ENCODE measurements at regions not wholly inside any gene's neighbourhood (a gene's known extent, or its start where the extent isn't known, plus 50 kb on each side); places are given as distances from the start of the nearest gene placed in this dataset.

DNA sequence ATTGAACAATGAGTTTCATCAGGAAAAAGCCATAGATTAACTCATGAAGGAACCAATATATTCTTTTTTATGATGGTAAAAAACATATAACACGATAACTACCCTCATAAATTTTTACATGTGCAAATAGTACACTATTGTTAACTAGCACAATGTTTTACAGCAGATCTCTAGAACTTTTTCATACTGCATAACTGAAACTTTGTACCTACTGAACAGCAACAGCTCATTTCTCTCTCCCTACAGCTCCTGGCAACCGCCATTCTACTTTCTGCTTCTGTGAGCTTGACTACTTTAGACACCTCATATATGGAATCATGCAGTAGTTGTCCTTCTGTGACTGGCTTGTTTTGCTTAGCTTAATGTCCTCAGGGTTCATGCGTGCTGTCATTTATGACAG is 235.4 kb downstream of the NFKBIZ start:
- TF ChIP-seq OSR1 (CRISPR knock-in tag; IDR thresholded peaks at IDR 0.05) = no peak
- TF ChIP-seq ESRRG (CRISPR knock-in tag; IDR thresholded peaks at IDR 0.05) = no peak
- TF ChIP-seq, protein P1, sequence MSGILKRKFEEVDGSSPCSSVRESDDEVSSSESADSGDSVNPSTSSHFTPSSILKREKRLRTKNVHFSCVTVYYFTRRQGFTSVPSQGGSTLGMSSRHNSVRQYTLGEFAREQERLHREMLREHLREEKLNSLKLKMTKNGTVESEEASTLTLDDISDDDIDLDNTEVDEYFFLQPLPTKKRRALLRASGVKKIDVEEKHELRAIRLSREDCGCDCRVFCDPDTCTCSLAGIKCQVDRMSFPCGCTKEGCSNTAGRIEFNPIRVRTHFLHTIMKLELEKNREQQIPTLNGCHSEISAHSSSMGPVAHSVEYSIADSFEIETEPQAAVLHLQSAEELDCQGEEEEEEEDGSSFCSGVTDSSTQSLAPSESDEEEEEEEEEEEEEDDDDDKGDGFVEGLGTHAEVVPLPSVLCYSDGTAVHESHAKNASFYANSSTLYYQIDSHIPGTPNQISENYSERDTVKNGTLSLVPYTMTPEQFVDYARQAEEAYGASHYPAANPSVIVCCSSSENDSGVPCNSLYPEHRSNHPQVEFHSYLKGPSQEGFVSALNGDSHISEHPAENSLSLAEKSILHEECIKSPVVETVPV (CRISPR knock-in tag; IDR thresholded peaks at IDR 0.05) = no peak
- TF ChIP-seq, protein P2, sequence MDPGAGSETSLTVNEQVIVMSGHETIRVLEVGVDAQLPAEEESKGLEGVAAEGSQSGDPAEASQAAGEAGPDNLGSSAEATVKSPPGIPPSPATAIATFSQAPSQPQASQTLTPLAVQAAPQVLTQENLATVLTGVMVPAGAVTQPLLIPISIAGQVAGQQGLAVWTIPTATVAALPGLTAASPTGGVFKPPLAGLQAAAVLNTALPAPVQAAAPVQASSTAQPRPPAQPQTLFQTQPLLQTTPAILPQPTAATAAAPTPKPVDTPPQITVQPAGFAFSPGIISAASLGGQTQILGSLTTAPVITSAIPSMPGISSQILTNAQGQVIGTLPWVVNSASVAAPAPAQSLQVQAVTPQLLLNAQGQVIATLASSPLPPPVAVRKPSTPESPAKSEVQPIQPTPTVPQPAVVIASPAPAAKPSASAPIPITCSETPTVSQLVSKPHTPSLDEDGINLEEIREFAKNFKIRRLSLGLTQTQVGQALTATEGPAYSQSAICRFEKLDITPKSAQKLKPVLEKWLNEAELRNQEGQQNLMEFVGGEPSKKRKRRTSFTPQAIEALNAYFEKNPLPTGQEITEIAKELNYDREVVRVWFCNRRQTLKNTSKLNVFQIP (CRISPR knock-in tag; IDR thresholded peaks at IDR 0.05; ENCODE audit: borderline replicate concordance, low read depth) = no peak
- TF ChIP-seq ARNTL (CRISPR knock-in tag; IDR thresholded peaks at IDR 0.05; ENCODE audit: borderline replicate concordance, low read depth) = no peak
- ATAC-seq = no peak

DNA sequence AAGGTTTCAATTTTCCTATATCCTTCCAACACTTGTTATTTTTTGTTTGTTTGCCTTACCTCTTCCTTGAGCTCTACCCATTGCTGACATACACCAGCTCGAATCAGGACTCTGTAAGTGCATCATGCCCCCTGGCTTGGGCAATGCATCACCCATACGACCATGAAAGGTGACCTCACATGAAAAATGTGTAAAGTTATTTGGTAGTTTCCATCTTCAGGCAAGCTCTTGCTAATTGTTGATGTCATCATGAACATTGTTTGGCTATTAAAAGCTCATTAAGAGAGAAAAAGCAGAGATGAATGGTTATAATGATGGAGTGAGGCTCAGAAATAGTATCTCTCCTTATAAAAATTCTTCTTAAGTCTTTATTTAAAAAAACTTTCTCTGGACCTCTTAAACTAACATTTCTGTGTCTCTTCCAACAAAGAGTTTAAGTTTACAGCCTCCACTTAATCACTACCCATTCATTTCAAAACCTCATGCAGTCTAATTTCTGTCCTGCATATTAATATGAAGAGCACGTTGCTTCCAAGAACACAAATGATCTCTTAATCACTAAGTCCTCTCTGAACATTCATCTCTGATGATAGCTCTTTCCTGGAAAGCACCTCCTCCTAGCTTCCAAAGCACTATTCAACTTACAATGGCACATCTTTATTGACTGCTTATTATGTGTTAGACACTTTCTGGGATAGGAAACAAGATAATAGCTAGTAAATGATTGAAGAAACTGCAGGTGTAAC is 236.3 kb downstream of the NFKBIZ start:
- TF ChIP-seq SNAI2 (CRISPR knock-in tag; IDR thresholded peaks at IDR 0.05) (no peak), GLIS3 (CRISPR knock-in tag; IDR thresholded peaks at IDR 0.05) (no peak), PPARA (CRISPR knock-in tag; IDR thresholded peaks at IDR 0.05; ENCODE audit: borderline replicate concordance) (no peak), CSDC2 (CRISPR knock-in tag; IDR thresholded peaks at IDR 0.05) (no peak), ZNF8 (CRISPR knock-in tag; IDR thresholded peaks at IDR 0.05) (no peak), OSR1 (CRISPR knock-in tag; IDR thresholded peaks at IDR 0.05) (no peak), ZNF565 (CRISPR knock-in tag; conservative IDR thresholded peaks at IDR 0.05; ENCODE audit: low read depth) (no peak), ZFP30 (CRISPR knock-in tag; IDR thresholded peaks at IDR 0.05) (no peak), ISL1 (CRISPR knock-in tag; IDR thresholded peaks at IDR 0.05) (no peak)
- TF ChIP-seq, protein P3, sequence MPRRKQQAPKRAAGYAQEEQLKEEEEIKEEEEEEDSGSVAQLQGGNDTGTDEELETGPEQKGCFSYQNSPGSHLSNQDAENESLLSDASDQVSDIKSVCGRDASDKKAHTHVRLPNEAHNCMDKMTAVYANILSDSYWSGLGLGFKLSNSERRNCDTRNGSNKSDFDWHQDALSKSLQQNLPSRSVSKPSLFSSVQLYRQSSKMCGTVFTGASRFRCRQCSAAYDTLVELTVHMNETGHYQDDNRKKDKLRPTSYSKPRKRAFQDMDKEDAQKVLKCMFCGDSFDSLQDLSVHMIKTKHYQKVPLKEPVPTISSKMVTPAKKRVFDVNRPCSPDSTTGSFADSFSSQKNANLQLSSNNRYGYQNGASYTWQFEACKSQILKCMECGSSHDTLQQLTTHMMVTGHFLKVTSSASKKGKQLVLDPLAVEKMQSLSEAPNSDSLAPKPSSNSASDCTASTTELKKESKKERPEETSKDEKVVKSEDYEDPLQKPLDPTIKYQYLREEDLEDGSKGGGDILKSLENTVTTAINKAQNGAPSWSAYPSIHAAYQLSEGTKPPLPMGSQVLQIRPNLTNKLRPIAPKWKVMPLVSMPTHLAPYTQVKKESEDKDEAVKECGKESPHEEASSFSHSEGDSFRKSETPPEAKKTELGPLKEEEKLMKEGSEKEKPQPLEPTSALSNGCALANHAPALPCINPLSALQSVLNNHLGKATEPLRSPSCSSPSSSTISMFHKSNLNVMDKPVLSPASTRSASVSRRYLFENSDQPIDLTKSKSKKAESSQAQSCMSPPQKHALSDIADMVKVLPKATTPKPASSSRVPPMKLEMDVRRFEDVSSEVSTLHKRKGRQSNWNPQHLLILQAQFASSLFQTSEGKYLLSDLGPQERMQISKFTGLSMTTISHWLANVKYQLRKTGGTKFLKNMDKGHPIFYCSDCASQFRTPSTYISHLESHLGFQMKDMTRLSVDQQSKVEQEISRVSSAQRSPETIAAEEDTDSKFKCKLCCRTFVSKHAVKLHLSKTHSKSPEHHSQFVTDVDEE (CRISPR knock-in tag; IDR thresholded peaks at IDR 0.05) = no peak
- TF ChIP-seq, protein P2 (CRISPR knock-in tag; IDR thresholded peaks at IDR 0.05; ENCODE audit: borderline replicate concordance, low read depth) = no peak
- TF ChIP-seq, protein P1 (CRISPR knock-in tag; IDR thresholded peaks at IDR 0.05) = no peak
- TF ChIP-seq, protein P4, sequence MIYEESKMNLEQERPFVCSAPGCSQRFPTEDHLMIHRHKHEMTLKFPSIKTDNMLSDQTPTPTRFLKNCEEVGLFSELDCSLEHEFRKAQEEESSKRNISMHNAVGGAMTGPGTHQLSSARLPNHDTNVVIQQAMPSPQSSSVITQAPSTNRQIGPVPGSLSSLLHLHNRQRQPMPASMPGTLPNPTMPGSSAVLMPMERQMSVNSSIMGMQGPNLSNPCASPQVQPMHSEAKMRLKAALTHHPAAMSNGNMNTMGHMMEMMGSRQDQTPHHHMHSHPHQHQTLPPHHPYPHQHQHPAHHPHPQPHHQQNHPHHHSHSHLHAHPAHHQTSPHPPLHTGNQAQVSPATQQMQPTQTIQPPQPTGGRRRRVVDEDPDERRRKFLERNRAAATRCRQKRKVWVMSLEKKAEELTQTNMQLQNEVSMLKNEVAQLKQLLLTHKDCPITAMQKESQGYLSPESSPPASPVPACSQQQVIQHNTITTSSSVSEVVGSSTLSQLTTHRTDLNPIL (CRISPR knock-in tag; IDR thresholded peaks at IDR 0.05; ENCODE audit: low read depth) = no peak
- TF ChIP-seq, protein P5, sequence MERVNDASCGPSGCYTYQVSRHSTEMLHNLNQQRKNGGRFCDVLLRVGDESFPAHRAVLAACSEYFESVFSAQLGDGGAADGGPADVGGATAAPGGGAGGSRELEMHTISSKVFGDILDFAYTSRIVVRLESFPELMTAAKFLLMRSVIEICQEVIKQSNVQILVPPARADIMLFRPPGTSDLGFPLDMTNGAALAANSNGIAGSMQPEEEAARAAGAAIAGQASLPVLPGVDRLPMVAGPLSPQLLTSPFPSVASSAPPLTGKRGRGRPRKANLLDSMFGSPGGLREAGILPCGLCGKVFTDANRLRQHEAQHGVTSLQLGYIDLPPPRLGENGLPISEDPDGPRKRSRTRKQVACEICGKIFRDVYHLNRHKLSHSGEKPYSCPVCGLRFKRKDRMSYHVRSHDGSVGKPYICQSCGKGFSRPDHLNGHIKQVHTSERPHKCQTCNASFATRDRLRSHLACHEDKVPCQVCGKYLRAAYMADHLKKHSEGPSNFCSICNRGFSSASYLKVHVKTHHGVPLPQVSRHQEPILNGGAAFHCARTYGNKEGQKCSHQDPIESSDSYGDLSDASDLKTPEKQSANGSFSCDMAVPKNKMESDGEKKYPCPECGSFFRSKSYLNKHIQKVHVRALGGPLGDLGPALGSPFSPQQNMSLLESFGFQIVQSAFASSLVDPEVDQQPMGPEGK (CRISPR knock-in tag; IDR thresholded peaks at IDR 0.05; ENCODE audit: borderline replicate concordance) = no peak
- no peak for ATAC-seq
